SIG-M5 treated with dmso at 0.1 percent for 504 hours (cell line): ENCODE measurements at regions not wholly inside any gene's neighbourhood (a gene's known extent, or its start where the extent isn't known, plus 50 kb on each side); places are given as distances from the start of the nearest gene placed in this dataset.
A peak's percentile ranks its signal among the peaks of the same experiment; 100 is the strongest.
"Not testable (repeated sequence)": the region's sequence is repeated elsewhere in the genome, so short reads cannot be mapped to it uniquely, and the experiment has no call there.

Source experiments
- DNase-seq: peaks from one replicate; lab custom pipeline; 2025; ENCODE audit not compliant: unreplicated experiment; lab: John Stamatoyannopoulos, UW

DNA sequence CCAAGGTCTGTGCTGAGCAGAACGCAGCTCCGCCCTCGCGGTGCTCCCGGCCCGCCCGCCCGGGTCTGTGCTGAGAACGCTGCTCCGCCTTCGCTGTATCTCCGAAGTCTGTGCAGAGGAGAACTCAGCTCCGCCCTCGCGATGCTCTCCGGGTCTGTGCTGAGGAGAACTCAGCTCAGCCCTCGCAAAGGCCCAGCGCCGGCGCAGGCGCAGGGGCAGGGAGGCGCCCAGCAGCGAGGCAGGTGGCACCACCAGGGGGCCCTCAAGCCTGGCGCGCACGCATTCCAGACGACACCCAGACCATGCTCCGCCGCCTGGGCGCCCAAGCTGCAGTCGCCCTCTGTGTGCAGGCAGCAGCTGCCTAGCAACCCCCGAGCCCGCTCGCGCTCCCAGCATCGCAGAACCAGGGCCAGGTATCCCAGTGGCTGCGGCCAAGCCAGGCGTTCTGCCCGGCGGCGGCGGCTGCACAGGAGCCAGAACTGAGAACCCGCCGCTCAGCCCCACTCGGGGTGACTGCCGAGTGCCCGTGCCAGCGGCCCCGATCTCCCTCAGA, 672.1 kb upstream of the DEFB115 start:
- peak; percentile 10 for DNase-seq

GRCh38 chr20:30586178-30586577, 671.3 kb upstream of the DEFB115 start:
- DNase-seq = not testable (repeated sequence)

DNA sequence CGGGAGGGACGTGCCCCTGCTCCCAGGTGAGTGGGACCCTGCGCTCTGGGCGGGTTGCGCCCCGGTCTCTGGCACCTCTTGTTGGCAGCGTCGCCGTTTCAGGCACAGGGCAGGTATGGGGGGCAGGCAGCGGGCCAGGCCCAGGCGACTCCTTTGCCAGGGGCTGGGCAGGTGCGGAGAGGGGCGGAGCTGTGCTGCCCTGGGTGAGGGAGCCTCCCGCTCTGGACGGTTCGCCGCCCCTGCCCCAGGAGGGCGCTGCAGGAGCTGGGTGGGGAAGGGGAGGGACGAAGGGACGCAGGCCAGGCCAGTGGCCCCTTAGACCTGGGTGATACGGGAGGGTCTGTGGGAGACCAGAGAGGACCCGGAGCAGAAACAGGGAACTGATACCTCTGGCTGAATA, 663.9 kb upstream of the DEFB115 start:
- DNase-seq = no peak

DNA sequence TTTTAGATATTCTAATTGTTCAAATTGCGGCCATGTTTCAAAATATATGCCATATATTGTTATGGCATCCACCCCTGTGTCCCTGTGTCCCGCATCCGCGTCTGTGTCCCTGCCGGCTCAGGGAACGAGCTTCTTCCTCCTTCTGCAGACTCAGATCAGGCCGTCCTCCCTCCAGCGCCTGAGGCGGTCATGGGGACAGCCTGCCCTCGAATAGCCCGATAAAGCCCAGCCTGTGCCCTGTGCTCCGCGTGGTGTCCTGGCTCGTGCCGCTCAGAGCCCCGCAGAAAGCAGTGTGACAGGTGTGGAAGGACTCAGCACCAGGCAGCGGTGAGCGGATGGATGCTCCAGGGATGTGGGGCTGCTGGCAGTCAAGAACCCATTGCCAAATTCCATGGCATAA, 663.4 kb upstream of the DEFB115 start:
- no peak for DNase-seq

GRCh38 chr20:30595698-30596097, 661.8 kb upstream of the DEFB115 start:
- no peak for DNase-seq

GRCh38 chr20:30597429-30597828, 660.0 kb upstream of the DEFB115 start:
- not testable (repeated sequence) for DNase-seq

DNA sequence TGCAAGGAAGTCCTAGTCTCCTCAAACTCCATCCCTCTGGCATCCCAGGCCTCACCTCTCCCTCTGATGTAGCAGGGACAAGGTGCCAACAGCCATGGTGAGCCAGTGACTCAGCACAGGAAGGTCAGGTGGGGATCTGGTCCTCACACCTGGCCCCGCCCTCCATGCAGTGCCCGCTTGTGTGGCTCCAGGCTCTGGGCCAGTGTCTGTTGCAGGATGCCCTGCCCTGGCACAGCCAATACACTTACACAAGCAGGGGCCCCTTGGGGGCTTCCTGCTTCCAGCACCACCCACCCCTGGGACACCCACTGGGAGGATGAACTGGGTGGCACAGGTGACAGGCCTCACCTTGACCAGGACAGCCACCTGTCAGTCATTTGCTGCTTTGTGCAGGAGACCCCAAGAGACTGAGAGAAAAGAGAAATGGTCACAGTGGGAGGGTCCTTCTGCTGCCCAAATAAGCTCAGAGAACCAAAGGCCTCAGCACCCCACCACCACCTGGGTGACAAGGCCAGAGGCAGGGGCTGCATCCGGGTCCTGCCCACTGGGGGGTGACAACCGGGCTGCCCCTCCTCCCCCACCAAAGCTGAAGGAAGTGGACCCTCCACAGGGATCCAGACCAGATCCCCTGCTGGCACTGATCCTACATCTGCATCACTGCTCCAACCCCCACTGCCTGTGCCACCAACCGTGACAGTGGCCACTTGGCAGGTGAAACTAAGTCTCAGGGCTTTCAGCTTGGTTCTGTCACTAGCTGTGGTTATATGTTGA, 658.8 kb upstream of the DEFB115 start:
- no peak for DNase-seq

DNA sequence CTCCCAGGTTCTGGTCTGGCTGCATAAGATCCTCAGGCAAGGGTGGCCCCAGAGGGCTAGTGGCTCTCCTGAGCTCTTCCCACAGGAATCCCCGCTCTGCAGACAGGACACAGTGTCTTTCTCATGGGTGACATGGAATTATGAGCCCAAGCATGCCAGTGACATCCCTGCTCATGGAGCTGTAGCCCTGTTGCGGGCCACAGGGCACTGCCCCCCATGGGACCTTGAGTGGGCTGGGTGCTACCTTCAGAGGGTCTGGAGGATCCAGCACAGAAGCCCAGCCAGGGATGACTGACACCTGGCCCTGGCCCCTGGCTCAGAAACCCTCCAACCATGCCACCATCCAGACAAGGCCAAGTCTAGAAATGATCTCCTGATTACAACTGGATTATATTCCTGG, 657.5 kb upstream of the DEFB115 start:
- DNase-seq = no peak

DNA sequence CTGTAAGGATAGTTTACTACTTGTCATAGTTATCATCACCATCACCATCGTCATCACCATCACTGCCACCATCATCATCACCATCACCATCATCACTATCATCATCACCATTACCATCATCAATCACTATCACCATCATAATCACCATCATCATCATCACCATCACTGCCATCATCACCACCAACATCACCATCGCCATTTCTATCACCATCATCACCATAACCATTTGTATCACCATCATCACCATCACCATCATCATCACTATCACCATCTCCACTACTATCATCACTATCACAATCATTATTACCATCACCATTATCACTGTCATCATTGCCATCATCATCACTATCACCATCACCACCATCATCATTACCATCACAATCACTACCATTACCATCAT, 655.5 kb upstream of the DEFB115 start:
- no peak for DNase-seq

- DNase-seq = no peak
Measured at GRCh38 chr20:30602424-30602823, 655.0 kb upstream of the DEFB115 start.

GRCh38 chr20:30606990-30607389, 650.5 kb upstream of the DEFB115 start:
- no peak for DNase-seq

- DNase-seq = no peak
Measured at GRCh38 chr20:30610029-30610693, 647.3 kb upstream of the DEFB115 start.

- DNase-seq = no peak
Measured at GRCh38 chr20:30610751-30611150, 646.7 kb upstream of the DEFB115 start.

DNA sequence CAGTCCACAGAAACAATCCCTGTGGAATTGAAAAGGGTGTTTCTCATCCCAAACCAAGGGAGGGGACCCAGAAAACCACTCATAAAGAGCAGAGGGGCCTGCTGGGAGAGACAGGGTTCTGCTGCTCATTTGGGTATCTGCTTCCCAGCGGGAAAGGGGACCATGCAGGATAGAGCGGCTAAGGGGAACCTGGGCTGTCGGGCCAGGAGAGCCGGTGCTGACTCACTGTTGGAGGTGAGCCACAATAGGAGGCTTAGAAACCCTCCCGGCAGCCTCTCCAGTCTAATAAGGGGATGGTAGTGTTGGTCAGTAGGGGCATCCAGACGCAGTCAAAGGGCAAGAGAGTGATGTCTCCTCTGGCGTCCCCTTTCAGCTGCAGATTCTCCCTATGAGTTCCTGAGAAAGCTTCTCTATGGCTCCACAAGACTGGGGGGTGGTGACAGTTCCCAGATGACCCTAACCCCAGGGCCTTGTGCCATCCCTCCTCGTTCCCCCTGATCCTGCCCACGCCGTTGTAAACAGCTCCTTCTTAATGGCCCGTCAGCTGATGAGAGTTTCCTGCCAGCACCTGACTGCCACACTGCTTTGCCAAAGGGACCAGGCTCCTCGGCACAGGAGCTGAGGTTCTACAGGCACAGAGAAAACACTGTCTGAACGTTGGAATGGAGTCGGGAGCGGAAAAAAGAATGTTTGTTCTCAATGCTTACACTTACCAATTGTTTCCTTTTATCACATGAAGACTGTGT, 646.1 kb upstream of the DEFB115 start:
- DNase-seq = no peak

DNA sequence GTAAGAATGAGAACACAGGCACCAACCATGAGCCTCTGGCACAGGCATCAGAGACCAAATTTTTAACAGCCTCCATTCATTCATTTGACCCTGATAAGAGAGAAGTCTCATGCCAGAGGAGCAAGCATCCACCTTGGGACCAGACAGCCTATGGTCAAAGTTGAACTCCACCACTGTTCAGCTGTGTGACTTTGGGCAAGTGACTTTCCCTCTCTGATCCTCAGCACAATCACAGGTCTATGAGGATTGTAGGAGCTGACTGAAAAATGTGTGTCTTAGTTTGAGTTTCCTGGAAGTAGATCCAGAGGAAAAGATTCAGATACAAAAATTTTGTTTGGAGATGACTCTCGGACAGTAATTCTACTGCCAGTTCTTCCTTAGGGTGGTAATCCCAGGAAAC, 645.1 kb upstream of the DEFB115 start:
- no peak for DNase-seq

DNA sequence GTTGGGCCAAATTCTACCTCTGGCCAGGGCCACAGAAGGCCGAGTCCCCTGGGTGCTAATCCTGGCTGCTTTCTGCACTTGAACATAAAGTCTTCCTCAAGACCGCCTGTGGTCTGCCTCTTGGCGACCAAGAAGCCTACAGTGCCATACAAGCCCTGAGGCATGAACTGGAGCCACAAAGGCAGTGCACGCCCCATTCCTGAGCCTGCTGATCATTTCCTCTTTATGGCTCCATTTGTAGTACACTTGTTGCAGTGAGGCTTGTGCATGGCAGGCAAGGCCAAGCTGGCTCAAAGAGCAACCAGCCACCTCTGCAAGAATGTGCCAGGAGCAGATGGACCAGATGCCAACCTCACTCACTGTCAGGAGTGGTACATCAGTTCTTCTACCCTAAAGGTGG, 636.1 kb upstream of the DEFB115 start:
- not testable (repeated sequence) for DNase-seq

DNA sequence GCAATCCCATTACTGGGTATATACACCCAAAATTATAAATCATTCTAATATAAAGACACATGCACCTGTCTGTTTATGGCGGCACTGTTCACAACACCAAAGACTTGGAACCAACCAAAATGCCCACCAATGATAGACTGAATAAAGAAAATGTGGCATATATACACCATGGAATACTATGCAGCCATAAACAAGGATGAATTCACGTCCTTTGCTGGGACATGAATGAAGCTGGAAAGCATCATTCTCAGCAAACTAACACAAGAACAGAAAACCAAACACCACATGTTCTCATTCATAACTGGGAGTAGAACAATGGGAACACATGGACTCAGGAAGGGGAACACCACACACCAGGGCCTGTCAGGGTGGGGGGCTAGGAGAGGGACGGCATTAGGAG, 633.2 kb upstream of the DEFB115 start:
- not testable (repeated sequence) for DNase-seq

GRCh38 chr20:30629376-30629775, 628.1 kb upstream of the DEFB115 start:
- not testable (repeated sequence) for DNase-seq

- no peak for DNase-seq
Measured at GRCh38 chr20:30630761-30631160, 626.7 kb upstream of the DEFB115 start.

GRCh38 chr20:30631261-30631789, 626.1 kb upstream of the DEFB115 start:
- DNase-seq = not testable (repeated sequence)

- DNase-seq = not testable (repeated sequence)
Measured at GRCh38 chr20:30632773-30633172, 624.7 kb upstream of the DEFB115 start.
